ENCODE measurements at regions not wholly inside any gene's neighbourhood (a gene's known extent, or its start where the extent isn't known, plus 50 kb on each side); places are given as distances from the start of the nearest gene placed in this dataset.

DNA sequence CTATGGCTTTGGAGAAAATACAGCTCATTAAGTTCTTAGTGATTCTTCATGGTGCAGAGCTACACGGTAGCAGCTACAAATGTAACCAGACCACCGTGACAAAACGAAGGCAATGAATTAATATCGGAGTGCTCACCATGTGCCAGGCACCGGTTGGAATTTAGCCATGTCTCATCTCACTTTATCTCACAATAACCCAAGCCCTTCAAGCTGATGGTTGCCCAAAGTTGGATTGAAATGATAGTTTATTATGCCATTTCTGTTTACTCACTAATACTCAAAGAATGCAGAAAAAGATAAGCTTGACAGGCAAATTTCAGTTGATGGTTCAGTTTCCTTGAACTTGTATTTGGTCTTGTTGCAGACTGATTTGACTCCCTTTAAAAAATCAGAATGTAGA is 312.6 kb downstream of the SKIDA1 start:
- DNase-seq = no peak
- no peak overlapping the region for H3K4me3 ChIP-seq (ENCODE audit: low read length)
- no peaks in the 10 kb centered on the region for H3K27me3 Mint-ChIP-seq (ENCODE audit: insufficient read depth)
- H3K9ac ChIP-seq (ENCODE audit: extremely low read depth, low read length, poor library complexity, severe bottlenecking) = no peak overlapping the region
- peaks cover 2% of the 10 kb centered on the region for H3K36me3 ChIP-seq (ENCODE audit: control insufficient read depth, insufficient read depth, low read length)
- TF ChIP-seq, protein P1, sequence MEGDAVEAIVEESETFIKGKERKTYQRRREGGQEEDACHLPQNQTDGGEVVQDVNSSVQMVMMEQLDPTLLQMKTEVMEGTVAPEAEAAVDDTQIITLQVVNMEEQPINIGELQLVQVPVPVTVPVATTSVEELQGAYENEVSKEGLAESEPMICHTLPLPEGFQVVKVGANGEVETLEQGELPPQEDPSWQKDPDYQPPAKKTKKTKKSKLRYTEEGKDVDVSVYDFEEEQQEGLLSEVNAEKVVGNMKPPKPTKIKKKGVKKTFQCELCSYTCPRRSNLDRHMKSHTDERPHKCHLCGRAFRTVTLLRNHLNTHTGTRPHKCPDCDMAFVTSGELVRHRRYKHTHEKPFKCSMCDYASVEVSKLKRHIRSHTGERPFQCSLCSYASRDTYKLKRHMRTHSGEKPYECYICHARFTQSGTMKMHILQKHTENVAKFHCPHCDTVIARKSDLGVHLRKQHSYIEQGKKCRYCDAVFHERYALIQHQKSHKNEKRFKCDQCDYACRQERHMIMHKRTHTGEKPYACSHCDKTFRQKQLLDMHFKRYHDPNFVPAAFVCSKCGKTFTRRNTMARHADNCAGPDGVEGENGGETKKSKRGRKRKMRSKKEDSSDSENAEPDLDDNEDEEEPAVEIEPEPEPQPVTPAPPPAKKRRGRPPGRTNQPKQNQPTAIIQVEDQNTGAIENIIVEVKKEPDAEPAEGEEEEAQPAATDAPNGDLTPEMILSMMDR (conservative IDR thresholded peaks at IDR 0.05) = no peak
- H3K9me3 ChIP-seq (ENCODE audit: control insufficient read depth, low read length) = peaks cover 9% of the 10 kb centered on the region
- no peak overlapping the region for H3K27ac ChIP-seq (ENCODE audit: low read depth, low read length)
- H3K4me1 Mint-ChIP-seq = peaks cover 4% of the 10 kb centered on the region
- H3K36me3 Mint-ChIP-seq (ENCODE audit: low read depth) = peaks cover 35% of the 10 kb centered on the region
- H3K4me1 ChIP-seq (ENCODE audit: control insufficient read depth, insufficient read depth, low read length) = no peaks in the 10 kb centered on the region
- H3K9me3 Mint-ChIP-seq = peaks cover 5% of the 10 kb centered on the region
- no peak overlapping the region for H3K4me3 Mint-ChIP-seq
- H3K27ac Mint-ChIP-seq = no peak overlapping the region
- 96 to 98% methylated on average over 4 to 5 of the region's 5 CpGs for WGBS, 2 experiments (ENCODE audit: insufficient coverage in 1 of 2, insufficient read length in 1 of 2)
- no peaks in the 10 kb centered on the region for H3K27me3 ChIP-seq (ENCODE audit: control insufficient read depth, insufficient read depth, low read length, poor library complexity, severe bottlenecking)

DNA sequence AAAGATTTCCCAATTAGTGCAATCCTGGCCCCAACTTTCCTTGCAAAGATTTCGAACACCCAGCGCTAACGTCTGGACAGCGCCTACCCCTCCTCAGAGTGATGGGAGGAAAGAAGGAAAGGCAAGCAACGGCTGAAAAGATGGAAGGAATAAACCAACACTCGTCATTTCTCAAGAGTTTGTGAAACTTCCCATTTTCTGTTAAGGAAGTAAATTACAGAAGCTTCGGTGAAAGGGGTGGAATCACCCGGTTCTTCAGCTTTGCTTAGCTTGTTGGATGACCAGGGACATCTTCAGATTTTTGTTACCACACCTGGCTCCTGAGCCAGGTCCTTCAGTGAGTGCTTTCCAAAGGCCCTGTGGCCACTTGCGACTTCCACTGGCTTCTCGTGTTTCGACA is 313.1 kb downstream of the SKIDA1 start:
- Histone ChIP-seq H3K27me3 (ENCODE audit: control insufficient read depth, insufficient read depth, low read length, poor library complexity, severe bottlenecking) (no peaks in the 10 kb centered on the region), H3K4me3 (ENCODE audit: low read length) (no peak overlapping the region), H3K9ac (ENCODE audit: extremely low read depth, low read length, poor library complexity, severe bottlenecking) (no peak overlapping the region), H3K4me1 (ENCODE audit: control insufficient read depth, insufficient read depth, low read length) (no peaks in the 10 kb centered on the region), H3K9me3 (ENCODE audit: control insufficient read depth, low read length) (peaks cover 14% of the 10 kb centered on the region), H3K27ac (ENCODE audit: low read depth, low read length) (no peak overlapping the region), H3K36me3 (ENCODE audit: control insufficient read depth, insufficient read depth, low read length) (peaks cover 2% of the 10 kb centered on the region)
- 95 to 98% methylated on average over 11 of the region's 11 CpGs for WGBS, 2 experiments (ENCODE audit: insufficient coverage in 1 of 2, insufficient read length in 1 of 2)
- Mint-ChIP-seq H3K27me3 (ENCODE audit: insufficient read depth) (no peaks in the 10 kb centered on the region), H3K9me3 (peaks cover 7% of the 10 kb centered on the region), H3K36me3 (ENCODE audit: low read depth) (peaks cover 41% of the 10 kb centered on the region), H3K4me3 (no peak overlapping the region), H3K27ac (no peak overlapping the region), H3K4me1 (peaks cover 4% of the 10 kb centered on the region)
- TF ChIP-seq, protein P1 (conservative IDR thresholded peaks at IDR 0.05) = no peak
- DNase-seq = no peak

DNA sequence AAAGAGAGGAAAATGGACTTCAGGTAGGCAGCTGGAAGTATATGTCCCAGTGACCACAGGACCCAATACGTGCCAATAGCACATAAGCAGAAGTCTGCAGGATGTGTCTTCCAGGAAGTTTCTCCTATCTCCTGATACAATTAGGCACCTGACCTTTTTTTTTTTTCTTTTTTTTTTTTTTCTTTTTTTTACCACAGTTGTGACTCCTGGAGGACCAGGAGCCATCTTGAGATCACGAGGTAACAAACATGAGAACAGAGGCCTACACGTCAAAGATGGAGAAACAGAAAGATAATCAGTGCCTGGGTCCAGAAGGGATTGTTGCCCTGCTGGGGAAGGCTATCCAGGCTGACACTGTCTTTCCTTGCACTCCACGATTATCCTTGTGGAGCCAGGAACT is 312.4 kb upstream of the NEBL start:
- H3K36me3 Mint-ChIP-seq (ENCODE audit: low read depth) = peaks cover 41% of the 10 kb centered on the region
- Histone ChIP-seq H3K4me1 (ENCODE audit: control insufficient read depth, insufficient read depth, low read length) (no peaks in the 10 kb centered on the region), H3K4me3 (ENCODE audit: low read length) (no peak overlapping the region), H3K9ac (ENCODE audit: extremely low read depth, low read length, poor library complexity, severe bottlenecking) (no peak overlapping the region), H3K27ac (ENCODE audit: low read depth, low read length) (no peak overlapping the region), H3K27me3 (ENCODE audit: control insufficient read depth, insufficient read depth, low read length, poor library complexity, severe bottlenecking) (no peaks in the 10 kb centered on the region), H3K36me3 (ENCODE audit: control insufficient read depth, insufficient read depth, low read length) (peaks cover 2% of the 10 kb centered on the region), H3K9me3 (ENCODE audit: control insufficient read depth, low read length) (peaks cover 14% of the 10 kb centered on the region)
- peaks cover 4% of the 10 kb centered on the region for H3K4me1 Mint-ChIP-seq
- WGBS, 2 experiments (ENCODE audit: insufficient coverage in 1 of 2, insufficient read length in 1 of 2) = 94 to 97% methylated on average over 3 to 4 of the region's 4 CpGs
- no peak overlapping the region for H3K27ac Mint-ChIP-seq
- TF ChIP-seq, protein P1 (conservative IDR thresholded peaks at IDR 0.05) = no peak
- DNase-seq = no peak
- H3K27me3 Mint-ChIP-seq (ENCODE audit: insufficient read depth) = no peaks in the 10 kb centered on the region
- no peak overlapping the region for H3K4me3 Mint-ChIP-seq
- peaks cover 7% of the 10 kb centered on the region for H3K9me3 Mint-ChIP-seq

All from endodermal cell (in vitro differentiated cells).